ENCODE measurements at regions not wholly inside any gene's neighbourhood (a gene's known extent, or its start where the extent isn't known, plus 50 kb on each side); places are given as distances from the start of the nearest gene placed in this dataset.

DNA sequence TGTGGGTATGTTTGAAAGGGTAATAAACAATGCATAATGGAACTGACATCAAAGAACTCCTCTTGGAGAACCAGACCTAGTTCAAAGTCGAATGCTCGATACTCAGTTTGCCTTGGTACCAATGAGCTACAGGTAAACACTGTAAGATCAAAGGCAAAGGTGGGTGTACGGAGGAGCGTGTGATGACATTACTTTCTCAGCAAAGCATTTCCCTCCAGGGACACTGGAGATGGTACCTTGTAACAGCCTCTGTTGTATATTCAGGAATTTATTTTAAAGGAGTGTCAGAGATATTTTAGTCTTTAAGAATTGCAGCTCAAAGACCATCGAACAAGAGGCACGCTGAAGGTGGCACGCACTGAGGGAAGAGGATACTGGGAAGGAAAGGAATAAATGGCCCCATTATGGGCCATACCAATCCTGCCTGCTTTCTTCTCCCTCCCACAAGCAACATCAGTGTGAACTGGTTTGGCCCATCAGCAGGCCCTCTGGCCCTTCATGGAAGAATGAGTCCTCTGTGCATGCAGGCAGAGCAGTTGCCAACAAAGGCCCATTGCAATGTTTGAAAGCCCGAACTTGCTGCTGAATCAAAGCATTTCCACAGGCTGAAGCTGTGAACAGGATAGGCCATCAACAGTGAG, 410.2 kb downstream of the ACTL7B start (continued):
- TF ChIP-seq, protein P1, sequence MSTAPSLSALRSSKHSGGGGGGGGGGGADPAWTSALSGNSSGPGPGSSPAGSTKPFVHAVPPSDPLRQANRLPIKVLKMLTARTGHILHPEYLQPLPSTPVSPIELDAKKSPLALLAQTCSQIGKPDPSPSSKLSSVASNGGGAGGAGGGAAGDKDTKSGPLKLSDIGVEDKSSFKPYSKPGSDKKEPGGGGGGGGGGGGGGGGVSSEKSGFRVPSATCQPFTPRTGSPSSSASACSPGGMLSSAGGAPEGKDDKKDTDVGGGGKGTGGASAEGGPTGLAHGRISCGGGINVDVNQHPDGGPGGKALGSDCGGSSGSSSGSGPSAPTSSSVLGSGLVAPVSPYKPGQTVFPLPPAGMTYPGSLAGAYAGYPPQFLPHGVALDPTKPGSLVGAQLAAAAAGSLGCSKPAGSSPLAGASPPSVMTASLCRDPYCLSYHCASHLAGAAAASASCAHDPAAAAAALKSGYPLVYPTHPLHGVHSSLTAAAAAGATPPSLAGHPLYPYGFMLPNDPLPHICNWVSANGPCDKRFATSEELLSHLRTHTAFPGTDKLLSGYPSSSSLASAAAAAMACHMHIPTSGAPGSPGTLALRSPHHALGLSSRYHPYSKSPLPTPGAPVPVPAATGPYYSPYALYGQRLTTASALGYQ (CRISPR knock-in tag; IDR thresholded peaks at IDR 0.05), result peak; percentile 92; the same call in 1 of the 2 replicates
- TF ChIP-seq ZNF383 (CRISPR knock-in tag; IDR thresholded peaks at IDR 0.05; ENCODE audit: borderline replicate concordance) (no peak), ZFAT (CRISPR knock-in tag; conservative IDR thresholded peaks at IDR 0.05) (no peak), U2AF2 (IDR thresholded peaks at IDR 0.05; ENCODE audit: low read depth, low read length) (no peak), PRMT3 (CRISPR knock-in tag; IDR thresholded peaks at IDR 0.05; ENCODE audit: borderline replicate concordance, low read depth) (no peak), SOX13 (IDR thresholded peaks at IDR 0.05) (peak; percentile 96), SOX13 (CRISPR knock-in tag; conservative IDR thresholded peaks at IDR 0.05 in 1 of 2, IDR thresholded peaks at IDR 0.05 in 1 of 2) (peak in 1 of 2 experiments; percentile 99; a peak in 2 of 4 replicates), BRCA1 (CRISPR knock-in tag; IDR thresholded peaks at IDR 0.05) (no peak), LCORL (IDR thresholded peaks at IDR 0.05) (no peak), LCORL (CRISPR knock-in tag; IDR thresholded peaks at IDR 0.05) (peak; percentile 70; the same call in 1 of the 2 replicates), TP53 (CRISPR knock-in tag; conservative IDR thresholded peaks at IDR 0.05) (no peak), MAFF (IDR thresholded peaks at IDR 0.05; ENCODE audit: low read depth, low read length) (no peak), HNRNPLL (IDR thresholded peaks at IDR 0.05; ENCODE audit: low read depth, low read length, poor library complexity, severe bottlenecking) (no peak), HNRNPH1 (optimal IDR thresholded peaks at IDR 0.05; ENCODE audit: low read depth, low read length) (no peak), ZNF335 (CRISPR knock-in tag; IDR thresholded peaks at IDR 0.05) (no peak; the same call in 1 of the 2 replicates), HDAC2 (CRISPR knock-in tag; IDR thresholded peaks at IDR 0.05) (peak; percentile 94), PAWR (CRISPR knock-in tag; IDR thresholded peaks at IDR 0.05; ENCODE audit: borderline replicate concordance) (no peak)
- TF ChIP-seq, protein P2, sequence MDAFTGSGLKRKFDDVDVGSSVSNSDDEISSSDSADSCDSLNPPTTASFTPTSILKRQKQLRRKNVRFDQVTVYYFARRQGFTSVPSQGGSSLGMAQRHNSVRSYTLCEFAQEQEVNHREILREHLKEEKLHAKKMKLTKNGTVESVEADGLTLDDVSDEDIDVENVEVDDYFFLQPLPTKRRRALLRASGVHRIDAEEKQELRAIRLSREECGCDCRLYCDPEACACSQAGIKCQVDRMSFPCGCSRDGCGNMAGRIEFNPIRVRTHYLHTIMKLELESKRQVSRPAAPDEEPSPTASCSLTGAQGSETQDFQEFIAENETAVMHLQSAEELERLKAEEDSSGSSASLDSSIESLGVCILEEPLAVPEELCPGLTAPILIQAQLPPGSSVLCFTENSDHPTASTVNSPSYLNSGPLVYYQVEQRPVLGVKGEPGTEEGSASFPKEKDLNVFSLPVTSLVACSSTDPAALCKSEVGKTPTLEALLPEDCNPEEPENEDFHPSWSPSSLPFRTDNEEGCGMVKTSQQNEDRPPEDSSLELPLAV (CRISPR knock-in tag; conservative IDR thresholded peaks at IDR 0.05; ENCODE audit: low read depth), result no peak
- TF ChIP-seq, protein P3, sequence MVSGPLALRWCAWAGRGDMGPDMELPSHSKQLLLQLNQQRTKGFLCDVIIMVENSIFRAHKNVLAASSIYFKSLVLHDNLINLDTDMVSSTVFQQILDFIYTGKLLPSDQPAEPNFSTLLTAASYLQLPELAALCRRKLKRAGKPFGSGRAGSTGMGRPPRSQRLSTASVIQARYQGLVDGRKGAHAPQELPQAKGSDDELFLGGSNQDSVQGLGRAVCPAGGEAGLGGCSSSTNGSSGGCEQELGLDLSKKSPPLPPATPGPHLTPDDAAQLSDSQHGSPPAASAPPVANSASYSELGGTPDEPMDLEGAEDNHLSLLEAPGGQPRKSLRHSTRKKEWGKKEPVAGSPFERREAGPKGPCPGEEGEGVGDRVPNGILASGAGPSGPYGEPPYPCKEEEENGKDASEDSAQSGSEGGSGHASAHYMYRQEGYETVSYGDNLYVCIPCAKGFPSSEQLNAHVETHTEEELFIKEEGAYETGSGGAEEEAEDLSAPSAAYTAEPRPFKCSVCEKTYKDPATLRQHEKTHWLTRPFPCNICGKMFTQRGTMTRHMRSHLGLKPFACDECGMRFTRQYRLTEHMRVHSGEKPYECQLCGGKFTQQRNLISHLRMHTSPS (CRISPR knock-in tag; IDR thresholded peaks at IDR 0.05; ENCODE audit: low read depth), result peak; percentile 59; the same call in 1 of the 2 replicates
- TF ChIP-seq, protein P4, sequence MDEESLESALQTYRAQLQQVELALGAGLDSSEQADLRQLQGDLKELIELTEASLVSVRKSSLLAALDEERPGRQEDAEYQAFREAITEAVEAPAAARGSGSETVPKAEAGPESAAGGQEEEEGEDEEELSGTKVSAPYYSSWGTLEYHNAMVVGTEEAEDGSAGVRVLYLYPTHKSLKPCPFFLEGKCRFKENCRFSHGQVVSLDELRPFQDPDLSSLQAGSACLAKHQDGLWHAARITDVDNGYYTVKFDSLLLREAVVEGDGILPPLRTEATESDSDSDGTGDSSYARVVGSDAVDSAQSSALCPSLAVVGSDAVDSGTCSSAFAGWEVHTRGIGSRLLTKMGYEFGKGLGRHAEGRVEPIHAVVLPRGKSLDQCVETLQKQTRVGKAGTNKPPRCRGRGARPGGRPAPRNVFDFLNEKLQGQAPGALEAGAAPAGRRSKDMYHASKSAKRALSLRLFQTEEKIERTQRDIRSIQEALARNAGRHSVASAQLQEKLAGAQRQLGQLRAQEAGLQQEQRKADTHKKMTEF (CRISPR knock-in tag; IDR thresholded peaks at IDR 0.05), result peak; percentile 90
- TF ChIP-seq, protein P5, sequence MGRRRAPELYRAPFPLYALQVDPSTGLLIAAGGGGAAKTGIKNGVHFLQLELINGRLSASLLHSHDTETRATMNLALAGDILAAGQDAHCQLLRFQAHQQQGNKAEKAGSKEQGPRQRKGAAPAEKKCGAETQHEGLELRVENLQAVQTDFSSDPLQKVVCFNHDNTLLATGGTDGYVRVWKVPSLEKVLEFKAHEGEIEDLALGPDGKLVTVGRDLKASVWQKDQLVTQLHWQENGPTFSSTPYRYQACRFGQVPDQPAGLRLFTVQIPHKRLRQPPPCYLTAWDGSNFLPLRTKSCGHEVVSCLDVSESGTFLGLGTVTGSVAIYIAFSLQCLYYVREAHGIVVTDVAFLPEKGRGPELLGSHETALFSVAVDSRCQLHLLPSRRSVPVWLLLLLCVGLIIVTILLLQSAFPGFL (CRISPR knock-in tag; IDR thresholded peaks at IDR 0.05), result no peak

Data from HepG2 (cell line).